ENCODE measurements at regions not wholly inside any gene's neighbourhood (a gene's known extent, or its start where the extent isn't known, plus 50 kb on each side); places are given as distances from the start of the nearest gene placed in this dataset.

- no peaks in the 10 kb centered on the region for H3K27me3 ChIP-seq (ENCODE audit: control insufficient read depth, insufficient read depth, low read length)
- H3K4me1 ChIP-seq (ENCODE audit: control insufficient read depth, insufficient read depth, low read length) = no peaks in the 10 kb centered on the region
- H3K9me3 ChIP-seq (replicated peaks; ENCODE audit: low read length) = no peaks in the 10 kb centered on the region
- H3K4me3 ChIP-seq (ENCODE audit: low read length) = no peak overlapping the region
- H3K9ac ChIP-seq (ENCODE audit: low read depth, low read length) = no peak overlapping the region
- no peaks in the 10 kb centered on the region for H3K36me3 ChIP-seq (ENCODE audit: insufficient read depth, low read length)
- no peak overlapping the region for H3K4me2 ChIP-seq (ENCODE audit: low read length)
Measured at GRCh38 chr2:164134336-164134735, 398.5 kb upstream of the FIGN start.

GRCh38 chr2:164127971-164128527, 392.2 kb upstream of the FIGN start:
- no peaks in the 10 kb centered on the region for H3K4me1 ChIP-seq (ENCODE audit: control insufficient read depth, insufficient read depth, low read length)
- H3K4me3 ChIP-seq (ENCODE audit: low read length) = no peak overlapping the region
- no peak overlapping the region for H3K4me2 ChIP-seq (ENCODE audit: low read length)
- H3K27me3 ChIP-seq (ENCODE audit: control insufficient read depth, insufficient read depth, low read length) = no peaks in the 10 kb centered on the region
- H3K36me3 ChIP-seq (ENCODE audit: insufficient read depth, low read length) = no peaks in the 10 kb centered on the region
- H3K9ac ChIP-seq (ENCODE audit: low read depth, low read length) = no peak overlapping the region
- no peaks in the 10 kb centered on the region for H3K9me3 ChIP-seq (replicated peaks; ENCODE audit: low read length)

- Histone ChIP-seq H3K27me3 (ENCODE audit: control insufficient read depth, insufficient read depth, low read length) (no peaks in the 10 kb centered on the region), H3K9ac (ENCODE audit: low read depth, low read length) (no peak overlapping the region), H3K9me3 (replicated peaks; ENCODE audit: low read length) (no peaks in the 10 kb centered on the region), H3K4me1 (ENCODE audit: control insufficient read depth, insufficient read depth, low read length) (no peaks in the 10 kb centered on the region), H3K36me3 (ENCODE audit: insufficient read depth, low read length) (no peaks in the 10 kb centered on the region), H3K4me3 (ENCODE audit: low read length) (no peak overlapping the region), H3K4me2 (ENCODE audit: low read length) (no peak overlapping the region)
Measured at GRCh38 chr2:164126960-164127660, 391.3 kb upstream of the FIGN start.

- Histone ChIP-seq H3K4me2 (ENCODE audit: low read length) (no peak overlapping the region), H3K9me3 (replicated peaks; ENCODE audit: low read length) (no peaks in the 10 kb centered on the region), H3K9ac (ENCODE audit: low read depth, low read length) (no peak overlapping the region), H3K27me3 (ENCODE audit: control insufficient read depth, insufficient read depth, low read length) (no peaks in the 10 kb centered on the region), H3K4me3 (ENCODE audit: low read length) (no peak overlapping the region), H3K4me1 (ENCODE audit: control insufficient read depth, insufficient read depth, low read length) (no peaks in the 10 kb centered on the region), H3K36me3 (ENCODE audit: insufficient read depth, low read length) (no peaks in the 10 kb centered on the region)
Measured at GRCh38 chr2:164115806-164116205, 380.0 kb upstream of the FIGN start.

GRCh38 chr2:164114937-164115336, 379.1 kb upstream of the FIGN start:
- no peak overlapping the region for H3K4me3 ChIP-seq (ENCODE audit: low read length)
- no peaks in the 10 kb centered on the region for H3K36me3 ChIP-seq (ENCODE audit: insufficient read depth, low read length)
- no peaks in the 10 kb centered on the region for H3K27me3 ChIP-seq (ENCODE audit: control insufficient read depth, insufficient read depth, low read length)
- no peak overlapping the region for H3K4me2 ChIP-seq (ENCODE audit: low read length)
- no peaks in the 10 kb centered on the region for H3K9me3 ChIP-seq (replicated peaks; ENCODE audit: low read length)
- no peak overlapping the region for H3K9ac ChIP-seq (ENCODE audit: low read depth, low read length)
- H3K4me1 ChIP-seq (ENCODE audit: control insufficient read depth, insufficient read depth, low read length) = no peaks in the 10 kb centered on the region

GRCh38 chr2:164112105-164112504, 376.3 kb upstream of the FIGN start:
- no peaks in the 10 kb centered on the region for H3K27me3 ChIP-seq (ENCODE audit: control insufficient read depth, insufficient read depth, low read length)
- H3K9ac ChIP-seq (ENCODE audit: low read depth, low read length) = no peak overlapping the region
- no peaks in the 10 kb centered on the region for H3K4me1 ChIP-seq (ENCODE audit: control insufficient read depth, insufficient read depth, low read length)
- no peak overlapping the region for H3K4me2 ChIP-seq (ENCODE audit: low read length)
- no peak overlapping the region for H3K4me3 ChIP-seq (ENCODE audit: low read length)
- H3K36me3 ChIP-seq (ENCODE audit: insufficient read depth, low read length) = no peaks in the 10 kb centered on the region
- H3K9me3 ChIP-seq (replicated peaks; ENCODE audit: low read length) = no peaks in the 10 kb centered on the region

- Histone ChIP-seq H3K27me3 (ENCODE audit: control insufficient read depth, insufficient read depth, low read length) (no peaks in the 10 kb centered on the region), H3K9me3 (replicated peaks; ENCODE audit: low read length) (no peaks in the 10 kb centered on the region), H3K9ac (ENCODE audit: low read depth, low read length) (no peak overlapping the region), H3K4me3 (ENCODE audit: low read length) (no peak overlapping the region), H3K4me1 (ENCODE audit: control insufficient read depth, insufficient read depth, low read length) (no peaks in the 10 kb centered on the region), H3K4me2 (ENCODE audit: low read length) (no peak overlapping the region), H3K36me3 (ENCODE audit: insufficient read depth, low read length) (no peaks in the 10 kb centered on the region)
Measured at GRCh38 chr2:164110515-164110914, 374.7 kb upstream of the FIGN start.

GRCh38 chr2:164109006-164109405, 373.2 kb upstream of the FIGN start:
- H3K4me1 ChIP-seq (ENCODE audit: control insufficient read depth, insufficient read depth, low read length) = no peaks in the 10 kb centered on the region
- no peak overlapping the region for H3K9ac ChIP-seq (ENCODE audit: low read depth, low read length)
- H3K27me3 ChIP-seq (ENCODE audit: control insufficient read depth, insufficient read depth, low read length) = no peaks in the 10 kb centered on the region

GRCh38 chr2:164103271-164103670, 367.5 kb upstream of the FIGN start:
- no peaks in the 10 kb centered on the region for H3K4me1 ChIP-seq (ENCODE audit: control insufficient read depth, insufficient read depth, low read length)
- H3K27me3 ChIP-seq (ENCODE audit: control insufficient read depth, insufficient read depth, low read length) = no peaks in the 10 kb centered on the region
- no peak overlapping the region for H3K9ac ChIP-seq (ENCODE audit: low read depth, low read length)
- no peak overlapping the region for H3K4me3 ChIP-seq (ENCODE audit: low read length)
- H3K4me2 ChIP-seq (ENCODE audit: low read length) = no peak overlapping the region
- no peaks in the 10 kb centered on the region for H3K36me3 ChIP-seq (ENCODE audit: insufficient read depth, low read length)
- H3K9me3 ChIP-seq (replicated peaks; ENCODE audit: low read length) = no peaks in the 10 kb centered on the region

More at GRCh38 chr2:164109006-164109405, 373.2 kb upstream of the FIGN start:
- Histone ChIP-seq H3K4me3 (ENCODE audit: low read length) (no peak overlapping the region), H3K9me3 (replicated peaks; ENCODE audit: low read length) (no peaks in the 10 kb centered on the region), H3K4me2 (ENCODE audit: low read length) (no peak overlapping the region), H3K36me3 (ENCODE audit: insufficient read depth, low read length) (no peaks in the 10 kb centered on the region)

- H3K4me3 ChIP-seq (ENCODE audit: low read length) = no peak overlapping the region
- H3K36me3 ChIP-seq (ENCODE audit: insufficient read depth, low read length) = no peaks in the 10 kb centered on the region
- no peaks in the 10 kb centered on the region for H3K27me3 ChIP-seq (ENCODE audit: control insufficient read depth, insufficient read depth, low read length)
- no peaks in the 10 kb centered on the region for H3K4me1 ChIP-seq (ENCODE audit: control insufficient read depth, insufficient read depth, low read length)
- H3K9ac ChIP-seq (ENCODE audit: low read depth, low read length) = no peak overlapping the region
- H3K4me2 ChIP-seq (ENCODE audit: low read length) = no peak overlapping the region
- no peaks in the 10 kb centered on the region for H3K9me3 ChIP-seq (replicated peaks; ENCODE audit: low read length)
Measured at GRCh38 chr2:164102366-164102765, 366.6 kb upstream of the FIGN start.

GRCh38 chr2:164091673-164092072, 355.9 kb upstream of the FIGN start:
- no peaks in the 10 kb centered on the region for H3K9me3 ChIP-seq (replicated peaks; ENCODE audit: low read length)
- H3K36me3 ChIP-seq (ENCODE audit: insufficient read depth, low read length) = no peaks in the 10 kb centered on the region
- H3K4me3 ChIP-seq (ENCODE audit: low read length) = no peak overlapping the region
- no peak overlapping the region for H3K4me2 ChIP-seq (ENCODE audit: low read length)
- H3K4me1 ChIP-seq (ENCODE audit: control insufficient read depth, insufficient read depth, low read length) = no peaks in the 10 kb centered on the region
- H3K27me3 ChIP-seq (ENCODE audit: control insufficient read depth, insufficient read depth, low read length) = no peaks in the 10 kb centered on the region
- H3K9ac ChIP-seq (ENCODE audit: low read depth, low read length) = no peak overlapping the region

GRCh38 chr2:164090533-164090932, 354.7 kb upstream of the FIGN start:
- Histone ChIP-seq H3K4me3 (ENCODE audit: low read length) (no peak overlapping the region), H3K9me3 (replicated peaks; ENCODE audit: low read length) (no peaks in the 10 kb centered on the region), H3K4me1 (ENCODE audit: control insufficient read depth, insufficient read depth, low read length) (no peaks in the 10 kb centered on the region), H3K36me3 (ENCODE audit: insufficient read depth, low read length) (no peaks in the 10 kb centered on the region), H3K4me2 (ENCODE audit: low read length) (no peak overlapping the region), H3K9ac (ENCODE audit: low read depth, low read length) (no peak overlapping the region), H3K27me3 (ENCODE audit: control insufficient read depth, insufficient read depth, low read length) (no peaks in the 10 kb centered on the region)
